Cardiac fibroblast (primary cell): ENCODE measurements at regions not wholly inside any gene's neighbourhood (a gene's known extent, or its start where the extent isn't known, plus 50 kb on each side); places are given as distances from the start of the nearest gene placed in this dataset.
A peak's percentile ranks its signal among the peaks of the same experiment; 100 is the strongest.
"Not testable (repeated sequence)": the region's sequence is repeated elsewhere in the genome, so short reads cannot be mapped to it uniquely, and the experiment has no call there.

Experiments
- DNase-seq, 2 donors: peaks; one replicate each; pipeline versions ENCODE4 v3.0.0 to v3.0.0-alpha.2; 2010; ENCODE audit warnings: low read depth in 2 of 2
- H3K4me3 ChIP-seq, 2 donors: replicated peaks in 1 of 2; 1 replicate in 1 of 2; 2 replicates in 1 of 2; pipeline ENCODE4 v1.5.1; 2011; ENCODE audit warnings: low read depth in 2 of 2, low read length in 2 of 2, mild to moderate bottlenecking in 2 of 2, moderate library complexity in 1 of 2
- CTCF ChIP-seq: IDR thresholded peaks from one replicate; pipeline ENCODE4 v1.5.1; 2011; ENCODE audit warnings: low read depth, mild to moderate bottlenecking, low read length, inconsistent platforms

- no peak overlapping the region for H3K4me3 ChIP-seq
- no peak for TF ChIP-seq CTCF
- peak; percentile 5 to 13 for DNase-seq
Observed at GRCh38 chr11:42422090-42422489, 889.7 kb upstream of the API5 start.

GRCh38 chr11:42434911-42435310 is 876.9 kb upstream of the API5 start:
- not testable (repeated sequence) for H3K4me3 ChIP-seq, DNase-seq

- no peak overlapping the region for H3K4me3 ChIP-seq
- TF ChIP-seq CTCF, result no peak
Observed at GRCh38 chr11:42444406-42444805, 867.4 kb upstream of the API5 start.

GRCh38 chr11:42462558-42463310 is 849.1 kb upstream of the API5 start:
- DNase-seq, result peak; percentile 55 to 77
- TF ChIP-seq CTCF, result no peak
- H3K4me3 ChIP-seq, result no peak overlapping the region

More at GRCh38 chr11:42444406-42444805, 867.4 kb upstream of the API5 start:
- DNase-seq, result no peak

GRCh38 chr11:42465623-42466022 is 846.2 kb upstream of the API5 start:
- no peak for DNase-seq
- no peak overlapping the region for H3K4me3 ChIP-seq
- no peak for TF ChIP-seq CTCF

GRCh38 chr11:42473106-42473505 is 838.7 kb upstream of the API5 start:
- H3K4me3 ChIP-seq, result no peak overlapping the region
- TF ChIP-seq CTCF, result no peak
- DNase-seq, result no peak

GRCh38 chr11:42482822-42483221 is 829.0 kb upstream of the API5 start:
- TF ChIP-seq CTCF, result no peak
- H3K4me3 ChIP-seq, result no peak overlapping the region
- DNase-seq, result no peak
